HG02840 (cell line): ENCODE measurements at regions not wholly inside any gene's neighbourhood (a gene's known extent, or its start where the extent isn't known, plus 50 kb on each side); places are given as distances from the start of the nearest gene placed in this dataset.

Experiments used
- ATAC-seq: cut with Tn5 transposase; IDR thresholded peaks from one replicate; pipeline ENCODE4 v1.9.1; 2021; ENCODE audit warnings: mild to moderate bottlenecking, moderate library complexity, moderate number of reproducible peaks; ENCODE audit not compliant: unreplicated experiment, low FRiP score

DNA sequence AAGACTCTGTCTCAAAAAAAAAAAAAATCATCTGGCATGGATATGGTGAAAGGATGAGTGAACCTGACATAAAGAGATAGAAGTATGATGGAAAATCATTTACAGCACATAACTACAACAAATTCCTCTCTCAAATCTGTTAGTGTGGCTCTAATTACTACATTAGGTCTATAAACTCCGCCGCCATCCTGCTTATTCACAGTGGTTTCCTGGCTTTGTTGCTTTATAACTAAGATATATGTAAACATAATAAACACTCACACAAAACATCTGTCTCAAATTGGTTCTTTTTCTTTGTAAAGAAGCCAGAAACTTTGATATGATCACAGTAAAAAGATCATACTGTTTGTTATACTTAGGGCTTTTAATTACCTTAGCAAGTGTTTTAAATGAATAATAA is 412.6 kb upstream of the FAM98A start:
- ATAC-seq, result no peak

DNA sequence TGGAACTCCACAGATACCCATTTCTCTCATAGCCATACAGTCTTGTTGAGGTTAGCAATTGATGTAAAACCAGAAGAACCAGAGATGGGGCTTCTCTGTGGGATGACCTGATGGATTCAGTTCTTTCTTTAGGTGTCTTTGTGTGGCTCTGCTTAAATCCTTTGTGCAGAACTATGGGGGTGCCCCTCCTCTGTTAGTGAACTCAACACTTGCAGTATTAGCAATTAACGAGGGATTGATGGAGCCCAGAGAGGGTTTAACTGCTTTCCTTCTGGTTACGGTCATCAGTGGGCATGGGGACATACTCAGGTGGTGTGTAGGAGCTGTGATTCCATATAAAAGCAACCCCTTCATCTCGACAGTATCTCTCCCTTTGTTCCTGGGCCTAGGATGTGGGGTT is 406.8 kb upstream of the FAM98A start:
- no peak for ATAC-seq

DNA sequence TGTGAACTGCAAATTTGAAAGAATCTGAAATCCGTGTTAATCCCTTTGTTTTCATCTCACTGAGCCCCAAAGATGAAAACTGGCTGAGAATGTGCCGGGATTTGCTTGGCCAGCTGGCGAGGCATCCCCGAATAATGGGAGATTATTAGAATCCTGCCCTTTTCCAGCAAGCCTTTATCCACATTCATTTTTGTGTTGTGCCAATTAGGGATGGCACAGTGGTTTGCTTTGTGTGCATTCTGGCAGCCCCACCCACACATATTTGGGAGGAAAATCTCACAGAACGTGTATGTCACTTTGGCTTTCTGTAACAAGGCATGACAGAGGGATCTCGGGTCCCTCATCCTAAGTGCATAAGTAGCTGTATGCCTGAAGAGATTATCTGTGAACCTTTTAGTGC is 405.8 kb upstream of the FAM98A start:
- no peak for ATAC-seq

DNA sequence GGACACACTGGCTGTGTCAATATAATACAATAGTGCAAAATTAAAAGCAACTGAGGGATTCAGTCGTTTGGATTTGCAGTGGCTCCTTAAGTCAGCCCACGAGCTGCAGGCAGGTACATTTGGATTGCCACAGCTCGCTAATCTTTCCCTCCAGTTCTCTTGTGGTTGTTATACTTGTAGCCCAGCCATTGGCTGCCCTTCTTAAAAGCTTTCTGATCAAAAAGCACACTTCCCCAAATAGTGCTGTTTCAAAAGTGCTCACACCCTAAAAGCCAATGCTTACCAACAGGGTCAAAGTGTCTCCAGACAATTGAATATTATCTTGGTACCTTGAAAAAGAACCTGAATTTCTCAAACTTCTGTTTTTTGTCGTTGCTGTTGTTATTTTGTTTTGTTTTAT is 404.7 kb upstream of the FAM98A start:
- no peak for ATAC-seq

DNA sequence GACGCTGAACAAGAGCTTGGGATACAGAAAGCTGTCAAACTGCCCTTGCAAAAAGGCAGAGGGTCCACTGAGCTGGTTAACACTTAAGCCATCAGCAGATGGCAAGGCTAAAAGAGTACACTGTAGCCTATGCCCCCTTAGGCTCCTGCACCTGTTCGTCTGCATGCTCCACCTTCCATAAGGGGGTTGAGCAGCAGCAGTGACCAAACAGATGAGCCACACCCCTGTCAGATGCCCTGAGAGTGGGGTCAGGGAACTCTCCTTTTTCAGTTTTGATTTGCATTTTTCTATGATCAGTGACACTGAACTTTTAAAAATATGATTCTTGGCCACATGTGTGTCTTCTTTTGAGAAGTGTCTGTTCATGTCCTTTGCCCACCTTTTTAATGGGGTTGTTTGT is 402.5 kb upstream of the FAM98A start:
- ATAC-seq, result no peak

DNA sequence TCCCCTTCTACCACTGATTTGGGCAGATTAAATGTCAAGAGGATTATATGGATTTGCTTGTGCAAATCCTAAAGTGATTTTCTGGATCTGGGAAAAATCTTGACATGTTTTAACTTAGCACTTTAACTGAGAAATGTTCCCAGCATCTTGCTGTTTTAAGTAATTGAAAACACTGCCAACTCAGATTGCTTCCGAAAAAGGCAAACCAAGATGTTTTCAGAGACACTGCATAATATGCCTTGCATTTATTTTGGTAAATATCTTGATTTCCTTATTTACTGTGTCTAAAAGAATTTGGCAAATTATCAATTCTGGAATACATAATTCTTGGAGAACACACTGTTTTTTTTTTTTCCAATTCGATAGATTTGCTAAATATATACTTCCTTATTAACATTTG is 385.0 kb upstream of the FAM98A start:
- ATAC-seq, result no peak

DNA sequence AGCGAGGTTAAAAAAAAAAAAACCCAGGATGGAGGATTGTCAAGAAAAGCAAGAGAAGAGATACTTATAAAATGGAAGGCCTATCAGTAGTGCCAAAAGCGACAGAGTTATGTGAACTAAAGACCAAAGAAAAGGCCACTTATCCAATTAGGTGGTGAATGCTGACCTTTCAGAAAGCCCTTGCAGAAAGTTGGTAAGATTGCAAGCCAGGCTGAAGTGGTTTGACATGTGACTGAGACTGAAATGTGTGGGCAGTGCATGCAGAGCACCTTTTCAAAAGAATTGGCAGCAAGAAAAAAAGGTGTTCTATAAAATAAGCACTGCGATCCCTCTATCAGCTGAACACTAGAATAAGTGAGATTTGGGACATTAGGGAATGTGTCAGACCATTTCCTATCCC is 379.4 kb upstream of the FAM98A start:
- no peak for ATAC-seq

DNA sequence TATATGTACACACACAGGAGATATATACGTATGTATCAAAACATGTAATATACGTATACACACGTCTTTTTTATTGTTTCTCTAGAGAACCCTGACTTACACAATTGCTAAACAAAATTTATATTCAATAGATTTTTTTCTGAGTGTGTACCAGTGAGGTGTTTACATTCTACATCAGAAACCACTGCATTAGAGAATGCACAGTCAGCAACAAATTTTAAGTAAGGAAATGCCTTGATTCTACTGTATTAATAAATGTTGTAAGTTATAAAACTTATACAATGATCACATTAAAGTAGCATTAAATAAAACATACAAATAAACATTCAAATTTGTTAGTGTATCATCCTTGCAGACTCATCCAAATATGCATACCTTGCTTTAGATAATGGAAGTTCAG is 376.4 kb upstream of the FAM98A start:
- no peak for ATAC-seq

DNA sequence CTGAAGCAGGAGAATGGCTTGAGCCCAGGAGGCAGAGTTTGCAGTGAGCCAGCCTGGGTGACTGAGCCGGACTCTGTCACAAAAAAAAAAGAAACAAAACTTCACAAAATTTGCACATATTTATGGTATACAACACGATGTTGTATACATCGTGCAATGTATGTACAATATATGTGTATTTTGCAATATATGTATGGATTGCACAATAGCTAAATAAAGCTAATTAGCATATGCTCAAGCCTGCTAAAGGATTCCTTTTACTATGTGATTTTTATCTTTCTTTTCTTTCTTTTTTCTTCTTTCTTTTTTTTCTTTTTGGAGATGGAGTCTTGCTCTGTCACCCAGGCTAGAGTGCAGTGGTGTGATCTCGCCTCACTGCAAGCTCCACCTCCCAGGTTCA is 368.0 kb upstream of the FAM98A start:
- no peak for ATAC-seq

DNA sequence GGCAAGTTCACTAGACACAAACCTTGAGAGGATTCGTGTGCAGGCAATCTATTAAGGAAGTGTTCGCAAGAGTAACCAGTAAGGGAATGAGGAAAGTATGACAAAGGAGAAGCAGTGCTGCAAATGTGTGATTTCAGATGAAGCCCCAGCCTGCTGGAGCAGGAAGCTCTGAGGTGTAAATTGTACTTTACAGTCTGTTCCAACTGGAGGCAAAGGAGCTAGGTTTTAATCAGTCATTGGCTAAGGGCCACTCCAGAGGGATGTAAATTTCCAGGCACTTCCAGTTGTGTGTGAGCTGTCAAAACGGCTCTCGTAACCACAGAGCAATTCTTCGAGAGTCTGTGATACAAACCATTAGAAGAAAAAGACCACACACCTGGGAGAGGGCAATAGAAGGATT is 359.5 kb upstream of the FAM98A start:
- no peak for ATAC-seq

DNA sequence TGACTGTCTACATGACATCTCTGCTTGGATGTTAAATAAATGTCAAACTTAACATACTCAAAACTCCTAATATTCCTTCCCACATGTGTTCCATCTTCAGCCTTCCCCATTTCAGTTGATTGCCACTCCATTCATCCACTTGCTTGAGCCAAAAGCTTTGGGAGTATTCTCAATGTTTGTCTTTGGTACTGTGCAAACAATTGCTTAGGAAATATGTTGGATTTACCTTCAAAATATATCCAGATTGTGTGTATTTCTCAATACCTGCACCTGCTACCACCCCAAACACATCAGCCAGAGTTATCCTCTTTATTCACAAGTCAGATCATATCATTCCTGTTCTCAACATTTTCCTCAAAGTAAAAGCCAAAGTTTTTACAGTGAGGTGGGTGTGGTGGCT is 350.3 kb upstream of the FAM98A start:
- no peak for ATAC-seq

DNA sequence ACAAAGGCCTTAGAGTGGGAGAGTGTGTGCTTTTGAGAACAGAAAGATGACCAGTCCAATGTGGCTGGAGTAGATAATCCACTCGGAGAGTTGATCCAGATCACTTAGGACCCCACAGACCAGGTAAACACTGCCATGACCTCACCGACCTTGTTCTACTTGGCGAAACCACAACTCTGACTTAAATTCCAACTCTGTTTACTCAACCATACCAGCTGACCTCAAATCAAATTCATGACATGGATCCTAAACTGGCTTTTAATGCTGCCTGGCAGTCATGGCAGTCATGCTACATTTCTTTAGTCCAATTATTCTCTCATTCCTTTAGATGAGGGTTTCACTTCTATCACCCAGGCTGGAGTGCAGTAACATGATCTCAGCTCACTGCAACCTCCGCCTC is 347.1 kb upstream of the FAM98A start:
- no peak for ATAC-seq

DNA sequence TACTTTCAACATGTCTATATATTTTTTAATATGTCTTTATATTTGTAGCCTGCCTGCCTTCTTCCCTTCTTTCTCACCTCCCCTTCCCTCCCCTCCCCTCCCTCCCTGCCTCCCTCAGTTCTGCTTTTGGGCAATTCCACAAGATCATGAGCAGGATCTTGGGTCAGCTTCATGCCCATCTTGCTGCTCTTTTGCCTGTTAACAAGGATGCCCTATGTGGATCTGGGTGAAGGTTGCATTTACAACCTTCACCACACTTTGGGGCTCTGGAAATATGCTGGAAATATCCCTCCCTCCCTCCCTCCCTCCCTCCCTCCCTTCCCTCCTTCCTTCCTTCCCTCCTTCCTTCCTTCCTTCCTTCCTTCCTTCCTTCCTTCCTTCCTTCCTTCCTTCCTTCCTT is 334.1 kb upstream of the FAM98A start:
- ATAC-seq, result no peak

DNA sequence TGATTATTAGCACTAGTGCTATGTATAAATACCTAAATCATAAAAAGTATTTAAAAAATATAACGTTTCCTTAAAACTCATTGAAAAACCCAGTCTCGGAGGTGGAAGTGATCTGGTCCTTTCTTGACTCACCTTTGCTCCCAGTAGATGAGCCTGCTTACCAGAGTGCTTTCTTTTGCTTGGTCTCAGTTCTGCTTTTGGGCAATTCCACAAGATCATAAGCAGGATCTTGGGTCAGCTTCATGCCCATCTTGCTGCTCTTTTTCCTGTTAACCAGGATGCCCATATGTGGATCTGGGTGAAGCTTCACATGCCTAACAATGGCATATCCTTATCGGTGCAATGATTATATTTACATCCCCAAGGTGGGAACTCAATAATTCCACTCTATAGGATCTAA is 332.1 kb upstream of the FAM98A start:
- ATAC-seq, result no peak

DNA sequence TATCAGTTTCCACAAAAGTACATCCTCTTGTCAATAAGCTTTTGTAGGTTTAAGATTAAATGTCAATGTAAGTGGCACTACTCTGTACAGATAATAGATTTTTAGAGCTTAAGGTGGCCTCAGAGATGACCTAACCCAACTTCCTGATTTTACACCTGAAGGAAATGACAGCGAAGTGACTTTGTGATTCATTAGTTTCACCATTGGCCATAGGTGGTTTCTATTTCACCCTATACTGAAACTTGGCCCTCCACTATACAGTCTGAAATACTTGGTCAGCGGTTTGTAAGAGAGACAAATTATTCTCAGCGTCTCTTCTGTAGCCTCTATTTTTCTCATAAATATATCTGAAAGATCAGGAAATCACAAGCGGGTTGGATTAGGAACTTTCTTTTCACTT is 330.4 kb upstream of the FAM98A start:
- ATAC-seq, result peak; percentile 81

DNA sequence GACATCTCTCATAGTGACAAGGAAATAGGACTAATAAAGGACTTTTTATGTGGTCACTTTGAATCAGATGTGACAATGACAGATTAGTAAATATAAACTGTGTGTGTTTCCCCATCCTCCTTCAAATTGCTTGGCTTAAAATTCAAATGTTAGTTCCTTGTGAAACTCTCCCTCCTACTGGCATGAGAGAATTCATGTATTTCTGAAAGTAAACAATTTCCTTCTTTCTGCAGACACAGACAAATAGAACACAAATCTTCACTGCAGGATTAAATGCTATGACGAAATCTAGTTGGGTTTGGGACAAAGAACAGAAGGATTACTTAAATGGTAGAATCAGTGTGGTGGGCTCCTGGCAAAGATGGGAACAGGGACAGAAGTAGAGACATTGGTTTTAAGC is 328.7 kb upstream of the FAM98A start:
- ATAC-seq, result no peak

DNA sequence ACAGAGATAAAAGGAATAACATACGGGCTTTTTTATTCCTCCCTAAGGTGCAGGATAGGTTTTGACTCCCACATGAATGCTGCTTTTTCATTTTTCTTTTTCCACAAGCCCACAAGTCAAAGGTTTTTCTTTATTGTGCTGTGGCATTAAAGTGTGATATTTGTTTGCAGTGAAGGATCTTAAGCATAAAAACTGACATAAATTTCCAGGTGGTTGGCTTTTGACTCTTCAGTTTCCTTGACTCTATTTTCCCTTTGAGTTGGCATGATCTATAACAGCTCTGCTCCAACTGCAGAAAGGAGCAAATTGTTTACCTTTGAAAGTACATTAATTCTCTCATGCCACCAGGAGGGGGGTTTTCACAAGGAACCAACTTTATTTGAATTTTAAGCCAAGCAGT is 326.2 kb upstream of the FAM98A start:
- no peak for ATAC-seq

DNA sequence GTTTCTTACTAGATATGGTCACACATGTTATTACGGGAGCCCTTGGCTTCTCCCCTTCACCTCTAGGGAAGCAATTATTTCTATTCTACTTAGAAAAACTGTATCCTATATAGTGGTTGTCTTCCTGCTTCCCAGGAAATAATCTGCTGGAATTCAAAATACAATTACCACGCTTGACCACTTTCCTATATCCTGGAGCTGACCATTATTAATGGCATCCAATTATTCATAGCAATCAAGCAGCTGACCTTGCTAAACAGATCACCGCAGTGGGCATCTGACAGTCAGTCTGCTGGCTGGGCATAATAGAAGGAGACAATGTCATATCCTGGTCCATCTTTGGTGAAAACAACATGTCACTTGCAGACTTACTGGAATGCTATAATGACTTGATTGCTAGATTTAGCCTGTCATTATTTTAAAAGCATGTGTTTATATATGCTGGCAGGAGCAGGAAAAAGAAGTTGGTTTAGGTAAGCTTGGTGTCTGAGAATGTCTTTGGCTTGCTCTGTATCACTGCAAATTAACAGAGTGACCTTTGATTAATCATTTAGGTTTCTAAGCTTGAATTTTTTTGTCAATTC is 325.6 kb upstream of the FAM98A start:
- no peak for ATAC-seq

DNA sequence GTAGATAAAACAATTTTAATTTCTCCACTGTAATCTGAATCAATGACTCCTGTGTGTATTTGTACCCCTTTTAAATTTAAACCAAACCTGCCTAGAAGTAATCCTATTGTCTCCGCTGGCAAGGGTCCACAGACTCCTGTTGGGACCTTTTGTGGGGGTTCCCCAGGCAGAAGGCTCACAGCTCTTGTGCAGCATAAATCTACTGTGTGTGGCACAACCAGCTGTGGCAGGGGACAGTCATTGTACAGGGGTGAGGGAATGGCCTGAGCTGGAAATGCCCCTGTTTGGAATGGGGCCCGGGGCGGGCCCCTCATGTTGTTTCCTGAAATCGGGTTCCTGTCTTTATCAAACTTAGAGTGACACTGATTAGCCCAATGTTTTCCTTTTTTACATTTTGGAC is 318.2 kb upstream of the FAM98A start:
- no peak for ATAC-seq

DNA sequence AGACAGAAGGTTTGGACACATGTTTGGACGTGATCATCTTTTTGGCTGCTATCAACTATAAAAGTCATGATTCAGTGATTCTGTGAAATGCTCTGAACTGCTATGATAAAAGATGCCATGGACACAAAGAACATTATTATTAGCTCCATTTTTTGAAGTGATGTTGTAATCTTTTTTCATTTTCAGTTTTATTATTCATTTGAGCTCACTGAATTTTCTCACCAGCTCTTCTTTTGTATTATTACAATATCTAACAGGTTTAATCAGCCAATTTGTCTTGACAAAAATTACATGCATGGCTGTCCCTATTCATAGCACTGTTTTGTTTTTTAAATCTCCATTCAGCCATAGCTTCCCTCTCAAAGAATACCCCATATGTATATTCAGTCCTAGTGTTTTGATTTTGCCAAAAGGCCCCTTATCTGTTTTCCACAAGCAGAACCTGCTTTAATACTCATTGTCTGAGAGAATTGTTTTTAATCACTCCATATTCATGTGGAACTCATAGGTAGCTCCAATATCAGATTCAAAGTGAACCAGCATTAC is 314.0 kb upstream of the FAM98A start:
- ATAC-seq, result no peak

DNA sequence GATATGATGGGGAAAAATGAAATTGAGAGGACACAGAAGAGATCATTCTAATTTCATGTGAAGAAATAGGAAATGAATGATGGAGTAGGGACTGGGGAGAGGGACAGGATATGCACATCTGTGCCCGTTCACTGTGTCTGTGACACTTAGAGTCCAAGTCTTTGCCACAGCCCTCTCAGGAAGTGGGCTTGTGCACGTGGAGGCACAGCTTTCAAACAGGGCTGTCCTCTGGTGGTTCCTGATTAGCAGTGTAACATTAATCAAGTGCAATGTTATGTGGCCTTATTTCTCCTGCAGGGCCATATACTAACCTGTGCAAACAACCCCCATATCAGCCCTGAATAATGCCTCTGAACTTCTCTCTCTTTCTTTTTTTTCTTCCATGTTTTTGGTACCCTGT is 312.2 kb upstream of the FAM98A start:
- no peak for ATAC-seq

DNA sequence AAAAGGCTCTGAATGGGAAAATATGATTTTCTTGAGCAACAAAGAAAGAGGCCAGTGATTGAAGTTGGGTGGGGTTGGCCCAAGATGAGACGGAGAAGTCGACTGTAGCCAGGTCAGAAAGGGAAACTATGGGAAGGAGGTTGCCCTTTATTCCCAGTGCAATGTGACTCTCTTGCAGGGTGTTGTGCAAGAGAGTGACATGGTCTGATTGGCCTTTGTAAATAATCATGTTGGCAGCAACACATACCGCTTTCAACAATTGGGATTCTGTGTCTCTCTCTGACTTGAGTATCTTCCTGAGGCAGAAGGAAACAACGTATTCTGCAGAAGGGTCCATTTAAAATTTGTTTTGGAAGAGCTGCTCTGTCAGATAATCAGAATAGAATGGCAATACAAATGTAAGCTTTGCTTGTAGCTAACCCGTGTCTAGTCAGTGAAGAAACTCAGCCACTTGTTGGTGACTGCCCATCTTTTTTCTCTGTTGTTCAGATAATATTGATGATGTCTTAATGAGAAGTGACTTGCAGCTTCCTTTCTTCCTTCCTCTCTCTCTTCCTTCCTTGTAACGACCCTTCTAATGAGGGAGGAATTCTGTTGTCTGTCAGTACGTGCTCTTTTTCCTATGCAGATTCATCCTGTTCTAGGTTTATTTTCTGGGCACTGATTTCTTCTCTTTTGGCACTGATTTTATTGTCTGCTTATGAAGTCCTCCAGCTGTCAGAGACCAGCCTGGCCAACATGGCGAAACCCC is 311.0 kb upstream of the FAM98A start:
- no peak for ATAC-seq
